Posterior vena cava (tissue), 2 donors: ENCODE measurements at regions not wholly inside any gene's neighbourhood (a gene's known extent, or its start where the extent isn't known, plus 50 kb on each side); places are given as distances from the start of the nearest gene placed in this dataset.

Experiments used
- DNase-seq: peaks from one replicate; pipeline ENCODE4 v3.0.0-alpha.2; 2020; ENCODE audit warnings: low spot score
- intact Hi-C, 2 donors: fragments of 100-400 bp; cut with DNase I; formaldehyde crosslinking; loops; one replicate each; pipeline versions ENCODE4 v1.14.1 to v1.14.2; 2022 to 2023
- donor health status: DM: yes; HTN: yes; CAD: no.
- donor health status: DM: yes; HTN: yes; CAD: no.

DNA sequence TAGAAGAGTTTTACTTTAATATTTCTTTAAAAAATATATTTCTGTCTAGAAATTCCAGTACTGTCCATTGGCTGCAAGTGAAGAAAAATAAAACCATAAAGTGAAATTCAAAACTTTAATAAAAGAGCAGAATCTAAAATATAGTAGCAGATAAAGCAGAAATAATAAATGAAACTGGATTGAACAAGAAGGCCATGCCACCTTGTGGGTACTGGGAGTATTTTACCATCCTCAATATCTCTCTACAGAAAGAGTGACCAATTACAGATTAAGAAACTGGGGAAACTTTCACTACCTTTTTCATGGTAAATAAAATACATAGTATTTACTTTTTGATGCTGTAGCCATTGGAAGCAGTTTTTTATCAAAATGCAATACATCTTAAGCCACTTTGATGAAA is 220.5 kb downstream of the BCAT1 start:
- intact Hi-C loops, result no loop called here
- no peak for DNase-seq

- intact Hi-C loops, result no loop called here
- no peak for DNase-seq
Observed at GRCh38 chr12:24725616-24726015, 223.3 kb downstream of the BCAT1 start.

DNA sequence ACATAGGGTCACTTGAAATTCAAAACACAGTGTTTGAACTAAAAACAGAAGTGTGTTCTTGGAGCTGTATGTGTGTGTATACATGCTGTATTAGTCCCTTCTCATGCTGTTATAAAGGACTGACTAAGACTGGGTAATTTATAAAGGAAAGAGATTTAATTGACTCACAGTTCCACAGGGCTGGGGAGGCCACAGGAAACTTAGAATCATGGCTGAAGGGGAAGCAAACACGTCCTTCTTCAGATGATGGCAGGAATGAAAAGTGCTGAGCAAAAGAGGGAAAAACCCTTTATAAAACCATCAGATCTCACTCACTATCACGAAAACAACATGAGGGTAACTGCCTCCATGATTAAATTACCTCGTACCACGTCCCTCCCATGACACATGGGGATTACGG is 224.1 kb downstream of the BCAT1 start:
- intact Hi-C loops, result no loop called here
- DNase-seq, result no peak

GRCh38 chr12:24723759-24724158 is 225.1 kb downstream of the BCAT1 start:
- intact Hi-C loops, result no loop called here
- no peak for DNase-seq

DNA sequence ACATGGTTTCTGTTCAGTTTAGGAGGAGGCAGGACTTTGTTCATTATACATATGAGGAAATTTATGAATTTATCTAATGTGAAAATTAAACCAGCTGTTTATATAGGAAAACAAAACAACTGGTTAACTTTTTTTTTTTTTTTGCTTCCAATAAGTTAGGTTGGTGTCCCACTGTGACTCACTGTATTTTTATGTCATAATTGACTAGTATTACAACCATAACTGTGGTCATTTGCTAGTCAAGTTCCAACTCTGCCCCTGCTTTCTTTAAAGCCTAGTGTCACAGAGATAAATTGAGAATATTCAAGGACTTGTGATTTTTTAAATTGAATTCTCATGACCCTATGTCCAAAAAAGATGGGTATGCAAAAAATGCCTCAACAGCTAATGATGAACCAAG is 227.7 kb downstream of the BCAT1 start:
- intact Hi-C loops, result no loop called here
- no peak for DNase-seq

- intact Hi-C loops, result no loop called here
- no peak for DNase-seq
Observed at GRCh38 chr12:24719293-24719721, 229.6 kb downstream of the BCAT1 start.

DNA sequence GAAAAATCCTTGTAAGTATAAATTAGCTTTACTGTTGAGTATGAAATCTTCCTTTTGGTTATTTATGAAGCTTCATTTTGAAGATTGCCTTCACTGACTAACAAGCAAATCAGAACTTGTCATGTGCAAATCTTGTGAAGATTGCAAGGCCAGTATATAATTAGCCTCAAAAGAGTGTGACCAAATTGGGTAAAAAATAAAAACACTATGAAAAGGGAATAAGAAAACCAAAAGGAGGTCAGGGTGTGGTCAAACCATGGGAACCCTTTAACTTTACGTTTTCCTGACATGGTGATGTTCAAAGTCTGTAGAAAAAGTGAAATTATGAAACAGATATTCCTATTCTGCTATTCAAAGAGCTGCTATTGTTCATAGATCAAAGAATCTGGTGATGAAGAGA is 230.3 kb downstream of the BCAT1 start:
- intact Hi-C loops, result no loop called here
- no peak for DNase-seq

- intact Hi-C loops, result no loop called here
- DNase-seq, result no peak
Observed at GRCh38 chr12:24714237-24714636, 234.7 kb downstream of the BCAT1 start.

DNA sequence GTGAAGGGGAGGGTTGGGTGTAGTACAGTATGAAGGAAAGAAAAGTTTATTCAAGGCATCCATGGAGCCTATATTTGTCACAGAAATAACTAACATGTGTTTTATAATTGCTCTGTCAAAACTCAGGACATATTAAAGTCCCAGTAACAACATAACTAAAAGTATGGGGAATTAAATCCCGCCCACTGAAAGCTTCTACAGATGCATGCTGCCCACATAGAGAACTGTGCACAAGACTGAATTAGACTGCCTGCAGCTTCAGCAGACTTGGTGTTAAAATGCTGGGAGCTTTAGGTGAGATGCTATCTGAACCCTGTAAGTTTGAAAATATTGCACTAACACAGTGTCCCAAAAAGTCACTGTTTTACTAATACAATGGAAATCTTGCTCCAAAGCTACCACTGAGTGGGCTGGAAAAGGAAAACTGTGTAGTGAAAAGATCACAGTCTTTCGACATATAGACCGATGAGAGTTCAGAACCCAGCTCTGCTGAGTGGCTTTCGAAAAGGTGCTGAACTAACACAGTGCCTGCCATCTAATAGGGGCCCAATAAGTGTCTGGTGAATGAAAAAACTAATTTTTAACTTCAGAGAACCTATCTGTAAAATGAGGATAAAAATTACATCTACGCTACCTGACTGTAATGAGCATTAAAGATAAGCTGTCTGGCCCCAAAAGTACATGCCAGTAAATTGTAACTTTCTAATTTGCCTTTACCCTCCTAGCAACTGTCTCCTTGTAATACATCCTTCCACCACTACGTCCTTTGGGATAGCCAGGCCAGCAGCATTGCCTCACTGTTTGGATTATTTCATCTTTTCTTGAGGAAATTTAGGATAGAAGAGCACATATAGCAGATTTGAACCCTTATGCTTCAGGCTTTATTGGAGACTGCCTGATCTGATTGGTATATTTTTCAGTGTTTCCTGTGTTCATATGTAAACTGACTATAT is 237.6 kb downstream of the BCAT1 start:
- intact Hi-C loops, result no loop called here
- no peak for DNase-seq

- intact Hi-C loops, result no loop called here
- DNase-seq, result no peak
Observed at GRCh38 chr12:24709216-24709615, 239.7 kb downstream of the BCAT1 start.

GRCh38 chr12:24708718-24709117 is 240.2 kb downstream of the BCAT1 start:
- DNase-seq, result no peak
- intact Hi-C loops, result no loop called here

- intact Hi-C loops, result no loop called here
- no peak for DNase-seq
Observed at GRCh38 chr12:24708043-24708442, 240.9 kb downstream of the BCAT1 start.

- DNase-seq, result no peak
- intact Hi-C loops, result no loop called here
Observed at GRCh38 chr12:24707334-24707733, 241.6 kb downstream of the BCAT1 start.

DNA sequence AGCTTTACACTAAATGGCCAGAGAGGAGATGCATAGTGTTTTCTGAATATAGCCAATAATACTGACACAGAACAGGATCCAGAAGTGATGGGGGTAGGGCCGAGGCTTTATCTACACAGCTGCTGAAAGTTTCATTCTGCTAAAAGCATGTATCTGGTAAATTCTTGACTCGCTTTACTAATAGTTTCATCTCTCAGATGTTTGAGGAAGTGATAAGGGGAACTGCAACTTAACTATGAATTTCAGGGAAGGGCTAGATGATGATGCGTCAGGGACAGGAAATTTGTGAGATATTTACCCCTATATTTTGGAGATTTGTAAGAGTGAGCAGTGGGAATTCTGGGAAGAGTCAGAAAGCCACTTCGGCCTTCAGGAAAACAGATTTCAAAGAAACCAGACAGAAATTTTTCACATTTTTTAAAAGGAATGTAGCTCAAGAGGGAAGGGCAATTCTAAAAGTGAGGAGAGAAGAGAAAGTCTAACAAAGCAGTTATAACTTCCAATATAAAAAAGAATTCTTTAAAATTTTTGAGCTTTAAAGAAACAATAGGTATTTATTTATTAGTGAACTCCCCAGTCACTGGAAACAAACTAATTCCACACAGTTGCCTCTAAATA is 243.1 kb downstream of the BCAT1 start:
- intact Hi-C loops, result no loop called here
- DNase-seq, result no peak

DNA sequence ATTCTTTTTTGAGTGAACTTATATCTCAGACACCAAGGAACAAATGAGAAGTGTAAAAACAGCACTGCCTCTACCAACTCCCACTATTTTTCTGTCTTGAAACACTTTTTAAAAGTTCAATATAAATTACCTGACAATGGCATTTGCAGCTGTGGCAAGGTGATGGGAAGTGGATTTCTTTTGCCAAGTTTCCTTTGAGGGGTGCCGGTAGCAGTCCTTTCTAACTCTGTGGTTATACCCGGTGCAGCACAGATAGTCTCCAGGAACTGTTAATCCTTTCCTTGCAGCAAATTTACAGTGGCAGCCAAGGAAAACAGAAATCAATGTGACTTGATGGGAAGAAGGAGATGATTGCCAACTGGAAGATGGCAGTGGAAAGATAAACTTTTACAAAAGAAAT is 243.7 kb downstream of the BCAT1 start:
- intact Hi-C loops, result no loop called here
- no peak for DNase-seq

DNA sequence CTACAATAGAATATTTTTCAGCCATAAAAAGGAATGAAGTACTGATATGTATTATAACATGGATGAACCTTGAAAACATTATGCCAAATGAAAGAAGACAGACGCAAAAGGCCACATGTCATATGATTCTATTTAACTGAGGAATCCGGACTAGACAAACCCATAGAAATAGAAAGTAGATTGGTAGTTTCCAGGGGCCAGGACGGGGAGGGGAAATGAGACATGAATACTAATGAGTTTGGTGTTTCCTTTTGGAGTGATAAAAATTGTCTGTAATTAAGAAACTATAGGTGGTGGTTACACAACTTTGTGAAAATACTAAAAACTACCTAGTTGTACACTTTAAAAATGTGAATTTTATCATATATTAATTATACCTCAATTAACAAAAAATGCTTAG is 247.6 kb downstream of the BCAT1 start:
- intact Hi-C loops, result no loop called here
- DNase-seq, result no peak

DNA sequence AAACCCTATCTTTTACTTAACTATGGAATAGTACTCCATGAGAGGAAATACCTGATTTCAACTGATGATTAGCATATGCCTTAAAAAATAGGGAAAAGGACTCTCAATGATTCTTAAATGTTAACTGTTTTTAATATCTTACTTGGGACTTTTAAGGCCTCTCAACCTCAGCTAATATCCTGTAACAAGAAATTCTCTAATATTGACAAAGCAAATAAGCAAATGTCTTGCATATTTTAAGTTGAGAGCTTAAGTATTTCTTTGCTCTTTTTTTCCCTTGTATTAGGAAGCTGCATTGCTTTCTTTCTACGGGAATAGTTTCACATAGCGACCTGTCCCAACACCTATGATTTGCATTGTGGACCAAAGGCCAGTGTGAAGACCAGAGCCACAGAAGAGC is 249.9 kb downstream of the BCAT1 start:
- intact Hi-C loops, result no loop called here
- no peak for DNase-seq

GRCh38 chr12:24697769-24698168 is 251.1 kb downstream of the BCAT1 start:
- intact Hi-C loops, result no loop called here
- no peak for DNase-seq

- intact Hi-C loops, result no loop called here
- DNase-seq, result no peak
Observed at GRCh38 chr12:24697295-24697694, 251.6 kb downstream of the BCAT1 start.

- no peak for DNase-seq
- intact Hi-C loops, result no loop called here
Observed at GRCh38 chr12:24696800-24697199, 252.1 kb downstream of the BCAT1 start.
